ENCODE measurements at regions not wholly inside any gene's neighbourhood (a gene's known extent, or its start where the extent isn't known, plus 50 kb on each side); places are given as distances from the start of the nearest gene placed in this dataset.

- TF ChIP-seq, protein P1, sequence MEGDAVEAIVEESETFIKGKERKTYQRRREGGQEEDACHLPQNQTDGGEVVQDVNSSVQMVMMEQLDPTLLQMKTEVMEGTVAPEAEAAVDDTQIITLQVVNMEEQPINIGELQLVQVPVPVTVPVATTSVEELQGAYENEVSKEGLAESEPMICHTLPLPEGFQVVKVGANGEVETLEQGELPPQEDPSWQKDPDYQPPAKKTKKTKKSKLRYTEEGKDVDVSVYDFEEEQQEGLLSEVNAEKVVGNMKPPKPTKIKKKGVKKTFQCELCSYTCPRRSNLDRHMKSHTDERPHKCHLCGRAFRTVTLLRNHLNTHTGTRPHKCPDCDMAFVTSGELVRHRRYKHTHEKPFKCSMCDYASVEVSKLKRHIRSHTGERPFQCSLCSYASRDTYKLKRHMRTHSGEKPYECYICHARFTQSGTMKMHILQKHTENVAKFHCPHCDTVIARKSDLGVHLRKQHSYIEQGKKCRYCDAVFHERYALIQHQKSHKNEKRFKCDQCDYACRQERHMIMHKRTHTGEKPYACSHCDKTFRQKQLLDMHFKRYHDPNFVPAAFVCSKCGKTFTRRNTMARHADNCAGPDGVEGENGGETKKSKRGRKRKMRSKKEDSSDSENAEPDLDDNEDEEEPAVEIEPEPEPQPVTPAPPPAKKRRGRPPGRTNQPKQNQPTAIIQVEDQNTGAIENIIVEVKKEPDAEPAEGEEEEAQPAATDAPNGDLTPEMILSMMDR (IDR thresholded peaks at IDR 0.05): no peak
- no peak for TF ChIP-seq POLR2A (IDR thresholded peaks at IDR 0.05)
These were observed 205.7 kb downstream of the TTC8 start for GRCh38 chr14:89029961-89030694.
